Activated CD4-positive, CD25-positive, alpha-beta regulatory T cell (primary cell): ENCODE measurements at regions not wholly inside any gene's neighbourhood (a gene's known extent, or its start where the extent isn't known, plus 50 kb on each side); places are given as distances from the start of the nearest gene placed in this dataset.

ENCODE experiments used
- DNase-seq, 4 experiments: peaks; one replicate each; lab custom pipeline; 2025; lab: John Stamatoyannopoulos, UW

DNA sequence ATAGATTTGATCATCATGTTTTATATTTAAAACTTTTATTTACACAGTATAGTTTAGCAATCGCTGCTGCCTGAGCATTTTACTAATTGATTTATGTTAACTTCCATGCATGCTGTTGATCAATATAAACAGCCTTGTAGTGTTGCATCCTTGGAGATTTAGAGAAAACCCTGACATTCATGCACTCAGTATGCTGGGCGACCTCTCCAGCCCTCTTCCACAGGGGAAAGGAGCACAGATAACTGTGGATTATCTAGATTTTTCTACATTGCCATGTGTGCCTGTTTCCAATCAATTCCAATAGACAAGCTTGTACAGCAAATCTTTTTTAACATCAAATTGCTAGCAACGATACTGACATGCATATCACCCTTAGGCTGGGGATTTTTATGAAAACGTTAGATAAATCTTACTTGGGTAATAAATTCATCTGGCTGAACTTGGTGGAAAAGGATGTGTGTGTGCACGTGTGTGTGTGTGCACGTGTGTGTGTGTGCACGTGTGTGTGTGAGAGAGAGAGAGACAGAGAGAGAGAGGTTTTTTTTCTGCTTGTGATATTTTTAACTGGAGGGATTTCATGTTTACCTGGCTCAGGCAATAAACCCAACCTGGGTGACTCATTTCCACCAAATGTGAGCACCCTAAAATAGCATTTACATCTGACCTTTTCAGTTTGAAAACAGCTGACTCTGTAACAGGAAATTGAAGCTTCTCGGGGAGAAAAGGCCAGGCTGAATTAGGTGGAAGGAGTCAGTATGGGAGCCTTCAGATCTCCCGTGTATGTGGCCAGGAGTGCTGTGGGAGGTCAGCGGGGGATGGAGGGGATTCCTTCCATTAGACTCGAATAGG, 339.8 kb downstream of the PRDM2 start:
- DNase-seq = no peak

- no peak for DNase-seq
Observed at GRCh38 chr1:14049965-14050364, 350.0 kb downstream of the PRDM2 start.

DNA sequence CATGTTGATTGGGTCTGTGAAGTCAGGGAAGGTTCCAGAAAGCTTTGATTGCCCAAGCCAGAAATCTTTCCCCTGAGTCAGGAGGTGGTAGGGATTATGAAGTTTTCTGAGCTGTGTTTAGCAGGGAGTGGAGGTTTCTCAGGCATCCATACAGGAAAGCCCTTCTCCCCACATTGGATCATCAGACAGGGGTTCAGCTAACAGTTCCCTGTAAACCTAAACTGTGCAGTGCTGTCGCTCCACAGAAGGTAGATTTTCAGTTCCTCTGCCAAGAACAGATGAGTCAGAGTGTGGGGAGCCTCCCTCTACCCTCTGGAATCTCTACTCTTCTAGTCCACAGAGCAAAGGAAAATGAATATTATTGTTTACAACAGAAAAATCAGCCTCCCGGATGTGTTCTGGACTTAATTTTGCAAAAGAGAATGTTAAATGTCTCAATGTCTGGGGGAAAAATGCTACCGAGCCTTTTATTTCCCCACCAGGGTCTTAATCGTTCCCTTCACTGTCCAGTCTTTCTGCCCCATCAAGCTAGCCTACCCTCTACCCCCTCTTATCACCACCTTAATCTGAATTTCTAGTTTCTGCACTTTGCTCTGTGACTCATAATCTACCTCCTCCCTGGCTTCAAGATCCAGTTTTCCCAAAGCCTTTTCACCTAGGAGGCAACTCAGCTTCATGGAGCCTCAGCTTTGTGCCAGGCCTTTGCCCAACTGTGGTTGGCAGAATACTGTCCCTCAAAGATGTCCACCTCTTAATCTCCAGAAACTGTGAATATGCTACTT, 355.6 kb downstream of the PRDM2 start:
- no peak for DNase-seq

DNA sequence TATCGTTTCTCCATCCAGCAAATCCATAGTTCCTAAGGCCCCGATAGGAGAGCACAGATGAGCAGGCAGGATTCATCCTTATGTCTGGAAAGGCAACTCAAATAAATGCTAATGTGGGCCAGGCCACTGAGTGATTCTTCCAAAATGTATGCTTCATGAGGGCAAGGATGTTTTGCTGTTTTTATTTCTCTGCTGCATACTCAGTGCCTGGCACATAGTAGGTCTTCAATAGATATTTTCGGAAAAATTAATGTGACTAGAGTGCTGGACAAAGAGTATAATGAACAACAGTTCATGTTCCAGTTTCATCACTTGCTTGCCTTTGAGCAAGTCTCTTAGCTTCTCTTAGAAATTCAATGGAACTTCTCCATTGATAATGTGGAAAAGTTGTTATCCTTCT, 357.7 kb downstream of the PRDM2 start:
- no peak for DNase-seq

- DNase-seq = no peak
Observed at GRCh38 chr1:14061204-14061603, 361.2 kb downstream of the PRDM2 start.

GRCh38 chr1:14061722-14062121, 361.7 kb downstream of the PRDM2 start:
- DNase-seq = no peak

GRCh38 chr1:14062669-14063068, 362.7 kb downstream of the PRDM2 start:
- DNase-seq = no peak

- no peak for DNase-seq
Observed at GRCh38 chr1:14064649-14065442, 364.9 kb downstream of the PRDM2 start.

DNA sequence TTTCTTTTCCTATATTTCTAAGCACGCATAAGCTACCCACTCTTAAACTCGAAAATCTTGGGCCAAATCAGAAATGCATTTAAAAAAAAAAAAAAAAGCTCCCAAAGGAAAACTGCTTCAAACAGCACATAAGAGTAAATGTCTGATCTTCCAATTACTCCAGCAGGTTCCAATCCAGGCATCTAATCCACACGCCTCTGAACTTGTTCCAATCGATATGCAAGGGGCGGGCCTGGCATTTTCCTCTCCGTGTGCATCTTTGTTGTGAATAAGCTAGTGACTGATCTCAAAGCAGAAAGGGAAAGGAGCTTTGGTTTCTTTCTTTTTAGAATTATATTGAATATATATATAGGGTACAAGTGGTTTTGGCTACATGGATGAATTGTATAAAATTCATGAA, 365.5 kb downstream of the PRDM2 start:
- DNase-seq = no peak

GRCh38 chr1:14067036-14067435, 367.0 kb downstream of the PRDM2 start:
- no peak for DNase-seq

GRCh38 chr1:14067711-14068110, 367.7 kb downstream of the PRDM2 start:
- no peak for DNase-seq

- DNase-seq = no peak
Observed at GRCh38 chr1:14071581-14071980, 371.6 kb downstream of the PRDM2 start.

DNA sequence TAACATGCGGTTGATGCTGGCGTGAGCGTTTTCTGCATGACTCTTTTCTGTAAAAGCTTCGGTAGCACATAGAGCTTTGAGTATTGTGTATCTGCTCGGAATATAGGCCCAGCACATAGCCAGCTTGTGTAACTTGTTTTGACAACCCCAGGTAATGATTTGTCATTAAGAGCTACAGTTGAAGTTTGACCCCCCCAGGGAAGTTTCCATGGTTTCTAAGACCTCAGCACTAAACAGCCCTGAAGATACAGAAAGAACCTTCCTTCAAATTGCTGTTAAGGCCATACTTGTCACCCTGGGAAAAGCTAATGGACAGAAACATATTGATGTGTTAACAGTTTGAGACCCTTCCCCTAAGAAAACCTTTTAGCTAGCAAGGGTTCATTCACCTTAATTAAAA, 380.7 kb downstream of the PRDM2 start:
- no peak for DNase-seq

GRCh38 chr1:14082331-14082730, 382.3 kb downstream of the PRDM2 start:
- DNase-seq = no peak

- no peak for DNase-seq
Observed at GRCh38 chr1:14083277-14083676, 383.3 kb downstream of the PRDM2 start.

DNA sequence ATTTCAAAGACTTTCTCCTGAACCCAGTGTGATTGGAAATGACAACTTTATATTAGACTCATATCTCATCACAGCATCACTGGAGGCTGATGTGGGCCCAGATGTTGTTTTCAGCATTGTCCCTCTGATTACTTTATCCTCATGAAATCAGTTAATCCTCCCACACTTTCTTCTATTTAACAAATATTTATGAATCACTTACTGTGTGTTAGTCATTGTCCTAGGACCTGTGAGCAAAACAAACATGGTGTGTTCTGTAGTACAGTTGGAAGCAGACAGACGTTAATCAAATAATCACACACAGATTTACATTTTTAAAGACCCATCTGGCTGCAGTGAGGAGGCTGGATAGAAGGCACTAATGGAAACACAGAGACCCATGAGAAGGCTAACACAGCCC, 383.7 kb downstream of the PRDM2 start:
- DNase-seq = no peak

DNA sequence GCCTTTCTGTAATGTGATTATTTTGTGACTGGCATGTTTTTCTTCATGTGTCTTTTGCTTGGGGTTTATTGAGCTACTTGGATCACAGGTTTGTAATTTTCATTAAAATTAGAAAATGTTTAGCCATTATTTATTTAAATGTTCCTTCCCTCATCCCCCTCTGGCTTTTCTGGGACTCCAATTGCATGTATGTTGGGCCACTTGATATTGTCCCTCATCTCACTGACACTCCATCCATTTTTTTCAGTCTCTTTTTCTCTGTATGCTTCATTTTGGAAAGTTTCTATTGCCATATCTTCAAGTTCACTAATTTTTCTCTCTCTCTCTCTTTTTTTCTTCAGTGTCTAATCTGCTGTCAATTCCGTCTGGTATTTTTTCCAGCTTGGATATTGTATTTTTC, 390.1 kb downstream of the PRDM2 start:
- DNase-seq = no peak

DNA sequence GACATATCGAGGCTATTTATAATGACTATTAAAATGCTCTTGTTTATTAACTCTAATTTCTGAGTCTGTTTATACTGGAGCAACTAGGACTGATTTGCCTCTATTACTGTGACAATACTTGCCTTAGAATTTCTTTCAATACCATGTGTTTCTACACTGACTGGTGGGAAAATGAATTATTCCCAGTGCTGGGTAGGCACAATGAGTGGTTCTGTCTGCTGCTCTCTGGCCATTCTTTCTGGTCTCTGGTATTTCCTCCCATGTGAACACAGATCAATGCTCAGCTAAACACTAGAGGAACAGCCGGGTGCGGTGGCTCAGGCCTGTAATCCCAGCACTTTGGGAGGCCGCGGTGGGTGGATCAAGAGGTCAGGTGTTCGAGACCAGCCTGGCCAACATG, 390.5 kb downstream of the PRDM2 start:
- no peak for DNase-seq

DNA sequence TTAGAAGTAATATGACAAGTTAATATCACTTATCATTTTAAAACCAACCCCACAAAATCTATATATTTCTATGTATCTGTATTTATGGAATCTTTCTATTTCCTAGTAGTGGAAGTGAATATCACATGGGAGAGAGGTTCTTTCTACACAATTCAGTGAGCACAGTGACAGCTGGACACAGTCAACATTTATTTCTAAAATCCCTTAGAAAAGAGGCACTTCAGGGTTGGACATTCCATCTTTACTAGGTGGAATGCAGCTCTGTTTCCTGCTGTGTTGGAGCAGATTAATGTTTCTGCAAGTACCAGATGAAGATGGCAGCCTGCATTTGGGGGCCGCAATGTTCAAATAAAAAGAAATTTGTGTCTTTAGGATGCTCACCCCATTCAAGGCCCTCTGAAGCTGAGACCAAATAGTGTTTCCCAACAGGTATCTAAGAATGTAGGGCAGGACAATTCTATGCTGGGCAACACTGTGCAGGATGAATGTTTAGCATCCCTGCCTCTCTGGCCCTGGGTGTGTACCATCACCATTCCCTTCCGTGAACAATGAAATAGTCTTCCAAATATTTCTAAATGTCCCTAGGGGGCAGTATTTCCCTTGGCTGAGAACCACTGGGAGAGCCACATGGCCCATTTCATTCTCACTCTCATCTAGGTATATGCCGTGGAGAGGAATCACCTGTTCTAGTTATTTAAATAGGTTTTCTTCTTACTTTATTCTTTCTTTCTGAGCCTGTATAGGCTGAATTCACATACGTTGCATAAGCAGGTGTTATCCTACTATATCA, 394.8 kb downstream of the PRDM2 start:
- no peak for DNase-seq

- DNase-seq = no peak
Observed at GRCh38 chr1:14098294-14098913, 398.4 kb downstream of the PRDM2 start.

- no peak for DNase-seq
Observed at GRCh38 chr1:14100444-14100843, 400.5 kb downstream of the PRDM2 start.
